Motor neuron (in vitro differentiated cells): ENCODE measurements at regions not wholly inside any gene's neighbourhood (a gene's known extent, or its start where the extent isn't known, plus 50 kb on each side); places are given as distances from the start of the nearest gene placed in this dataset.

Experiments used
- ATAC-seq, 8 experiments: fragments of 200-7000 bp; cut with Tn5 transposase; replicated peaks in 6 of 8; 2 replicates each; pipeline ENCODE4 v1.8.0; 2021; ENCODE audit warnings: mild to moderate bottlenecking in 8 of 8, moderate library complexity in 8 of 8
- H3K27ac ChIP-seq, 2 donors: fragments of 250-450 bp; sonication (Bioruptor Pico); 2 replicates each; pipeline ENCODE4 v1.9.0; 2021; ENCODE audit warnings: antibody characterized with exemption in 2 of 2, mild to moderate bottlenecking in 2 of 2, moderate library complexity in 1 of 2
- H3K4me1 ChIP-seq, 2 donors: fragments of 250-450 bp; sonication (Bioruptor Pico); replicated peaks in 1 of 2; 2 replicates each; pipeline ENCODE4 v1.6.1; 2021; ENCODE audit warnings: antibody characterized with exemption in 2 of 2, mild to moderate bottlenecking in 2 of 2, moderate library complexity in 1 of 2
- H3K4me3 ChIP-seq, 5 donors: fragments of 250-450 bp; sonication (Bioruptor Pico); 2 replicates each; pipeline ENCODE4 v1.9.0; 2021; ENCODE audit warnings: antibody characterized with exemption in 5 of 5, mild to moderate bottlenecking in 5 of 5, moderate library complexity in 4 of 5
- WGBS, 10 experiments: fragments of 450-650 bp; shearing (Covaris generic); methylation state at CpG; one replicate each; pipeline ENCODE4 v1.0.0; 2022; 5-methylcytosine and 5-hydroxymethylcytosine counted together
- in situ Hi-C, 9 experiments: fragments of 400-800 bp; cut with MboI; loops; one replicate each; pipeline ENCODE4 v1.15.0; 2021; ENCODE audit warnings: low sequenced_read_pairs in 9 of 9, low pct_unique_long_range_greater_than_20kb in 2 of 9; ENCODE audit not compliant: unreplicated experiment in 9 of 9

- 40 to 80% (median 53%) methylated on average over 1 to 2 of the region's 2 CpGs; no CpG with 5 or more reads in 7 of the 10 experiments for WGBS, 10 experiments
Measured at GRCh38 chrX:25158635-25159034, 142.9 kb upstream of the ARX start.

GRCh38 chrX:25156832-25157231 is 141.1 kb upstream of the ARX start:
- no peak overlapping the region for H3K4me3 ChIP-seq
- H3K4me1 ChIP-seq: no peaks in the 10 kb centered on the region
- H3K27ac ChIP-seq: no peak overlapping the region
- ATAC-seq: peak in 3 of 8 experiments; percentile 84 to 94 (median 89)
- WGBS, 10 experiments: 17 to 86% (median 59%) methylated on average over 1 to 3 of the region's 3 CpGs; no CpG with 5 or more reads in 7 of the 10 experiments
- in situ Hi-C loops: loop anchor here in 1 of 9 experiments (25.0 kb wide), 1 partner anchor 105 kb away; no protein-coding TSS in a partner anchor

More at GRCh38 chrX:25158635-25159034, 142.9 kb upstream of the ARX start:
- no peaks in the 10 kb centered on the region for H3K4me1 ChIP-seq
- no peak overlapping the region for H3K4me3 ChIP-seq
- in situ Hi-C loops: loop anchor here in 1 of 9 experiments (25.0 kb wide), 1 partner anchor 104 kb away; no protein-coding TSS in a partner anchor
- no peak for ATAC-seq
- H3K27ac ChIP-seq: no peak overlapping the region

GRCh38 chrX:25156323-25156722 is 140.6 kb upstream of the ARX start:
- no peak overlapping the region for H3K27ac ChIP-seq
- no peak overlapping the region for H3K4me3 ChIP-seq
- no peaks in the 10 kb centered on the region for H3K4me1 ChIP-seq
- peak in 2 of 8 experiments; percentile 58 to 60 for ATAC-seq
- WGBS, 10 experiments: 0 to 63% (median 20%) methylated on average over 1 to 3 of the region's 3 CpGs; no CpG with 5 or more reads in 1 of the 10 experiments
- in situ Hi-C loops: loop anchor here in 1 of 9 experiments (25.0 kb wide), 1 partner anchor 106 kb away; no protein-coding TSS in a partner anchor

GRCh38 chrX:25154168-25154567 is 138.4 kb upstream of the ARX start:
- Histone ChIP-seq H3K4me3 (no peak overlapping the region), H3K4me1 (no peaks in the 10 kb centered on the region), H3K27ac (no peak overlapping the region)
- no peak for ATAC-seq
- WGBS, 10 experiments: 0 to 80% (median 49%) methylated on average over 1 to 3 of the region's 3 CpGs; no CpG with 5 or more reads in 6 of the 10 experiments
- in situ Hi-C loops: loop anchor here in 1 of 9 experiments (25.0 kb wide), 1 partner anchor 108 kb away; no protein-coding TSS in a partner anchor

GRCh38 chrX:25151749-25152148 is 136.0 kb upstream of the ARX start:
- Histone ChIP-seq H3K27ac (no peak overlapping the region), H3K4me3 (no peak overlapping the region), H3K4me1 (no peaks in the 10 kb centered on the region)
- in situ Hi-C loops: loop anchor here in 1 of 9 experiments (25.0 kb wide), 1 partner anchor 111 kb away; no protein-coding TSS in a partner anchor
- ATAC-seq: no peak
- WGBS, 10 experiments: 50 to 100% (median 75%) methylated on average over 1 to 2 of the region's 2 CpGs; no CpG with 5 or more reads in 7 of the 10 experiments

- in situ Hi-C loops: loop anchor here in 3 of 9 experiments (10.0 to 25.0 kb wide), 3 partner anchors 107 to 407 kb away; no protein-coding TSS in a partner anchor
- Histone ChIP-seq H3K27ac (no peak overlapping the region), H3K4me3 (peak overlapping the region; percentile 23 to 34 (median 25)), H3K4me1 (peaks cover 0 to 2% of the 10 kb centered on the region in 2 donors)
- peak; percentile 52 to 75 (median 62) for ATAC-seq
- 0 to 49% (median 3%) methylated on average over 2 to 13 of the region's 19 CpGs for WGBS, 10 experiments
Measured at GRCh38 chrX:25144043-25144940, 128.5 kb upstream of the ARX start.

GRCh38 chrX:25143596-25143995 is 127.8 kb upstream of the ARX start:
- WGBS, 10 experiments: 50 to 87% (median 76%) methylated on average over 1 to 7 of the region's 8 CpGs; no CpG with 5 or more reads in 6 of the 10 experiments
- peaks cover 0 to 2% of the 10 kb centered on the region in 2 donors for H3K4me1 ChIP-seq
- peak overlapping the region in 1 of 5 donors; percentile 24 for H3K4me3 ChIP-seq
- H3K27ac ChIP-seq: no peak overlapping the region
- in situ Hi-C loops: loop anchor here in 3 of 9 experiments (10.0 to 25.0 kb wide), 3 partner anchors 106 to 406 kb away; no protein-coding TSS in a partner anchor
- no peak for ATAC-seq

GRCh38 chrX:25141684-25142083 is 125.9 kb upstream of the ARX start:
- Histone ChIP-seq H3K27ac (no peak overlapping the region), H3K4me1 (peaks cover 0 to 2% of the 10 kb centered on the region in 2 donors), H3K4me3 (no peak overlapping the region)
- peak in 2 of 8 experiments; percentile 53 to 55 for ATAC-seq
- 14 to 100% methylated on average over 1 of the region's 1 CpG; no CpG with 5 or more reads in 8 of the 10 experiments for WGBS, 10 experiments
- in situ Hi-C loops: loop anchor here in 3 of 9 experiments (10.0 to 25.0 kb wide), 3 partner anchors 104 to 404 kb away; no protein-coding TSS in a partner anchor

GRCh38 chrX:25131055-25131454 is 115.3 kb upstream of the ARX start:
- no peak overlapping the region for H3K4me3 ChIP-seq
- no peaks in the 10 kb centered on the region for H3K4me1 ChIP-seq
- in situ Hi-C loops: loop anchor here in 3 of 9 experiments (10.0 to 25.0 kb wide), 3 partner anchors 94 to 394 kb away; no protein-coding TSS in a partner anchor
- no peak overlapping the region for H3K27ac ChIP-seq
- peak in 7 of 8 experiments; percentile 34 to 93 (median 70) for ATAC-seq

GRCh38 chrX:25130619-25131018 is 114.9 kb upstream of the ARX start:
- no peak overlapping the region for H3K27ac ChIP-seq
- no peak overlapping the region for H3K4me3 ChIP-seq
- in situ Hi-C loops: loop anchor here in 3 of 9 experiments (10.0 to 25.0 kb wide), 3 partner anchors 93 to 393 kb away; no protein-coding TSS in a partner anchor
- no peaks in the 10 kb centered on the region for H3K4me1 ChIP-seq
- 14 to 91% (median 64%) methylated on average over 1 to 4 of the region's 4 CpGs; no CpG with 5 or more reads in 6 of the 10 experiments for WGBS, 10 experiments
- peak in 2 of 8 experiments; percentile 28 to 35 for ATAC-seq

GRCh38 chrX:25125483-25125882 is 109.7 kb upstream of the ARX start:
- 25 to 61% (median 57%) methylated on average over 3 to 4 of the region's 4 CpGs; no CpG with 5 or more reads in 7 of the 10 experiments for WGBS, 10 experiments
- in situ Hi-C loops: loop anchor here in 2 of 9 experiments (25.0 kb wide), 2 partner anchors 88 to 388 kb away; no protein-coding TSS in a partner anchor
- Histone ChIP-seq H3K4me1 (no peaks in the 10 kb centered on the region), H3K27ac (no peak overlapping the region), H3K4me3 (no peak overlapping the region)
- no peak for ATAC-seq

GRCh38 chrX:25124391-25124790 is 108.6 kb upstream of the ARX start:
- ATAC-seq: no peak
- Histone ChIP-seq H3K4me3 (no peak overlapping the region), H3K27ac (no peak overlapping the region), H3K4me1 (no peaks in the 10 kb centered on the region)
- in situ Hi-C loops: no loop called here
- WGBS, 10 experiments: 0 to 86% (median 44%) methylated on average over 1 to 2 of the region's 2 CpGs; no CpG with 5 or more reads in 6 of the 10 experiments

GRCh38 chrX:25112156-25112555 is 96.4 kb upstream of the ARX start:
- ATAC-seq: no peak
- no CpG with 5 or more reads among the region's 2 CpGs for WGBS, 10 experiments
- Histone ChIP-seq H3K4me1 (no peaks in the 10 kb centered on the region), H3K27ac (no peak overlapping the region), H3K4me3 (no peak overlapping the region)
- in situ Hi-C loops: no loop called here
